PC-9 (cell line): ENCODE measurements at regions not wholly inside any gene's neighbourhood (a gene's known extent, or its start where the extent isn't known, plus 50 kb on each side); places are given as distances from the start of the nearest gene placed in this dataset.

Source experiments
- CTCF ChIP-seq: fragments of 200-600 bp; sonication (generic); conservative IDR thresholded peaks from 2 replicates; pipeline ENCODE4 v1.6.1; 2017; ENCODE audit warnings: mixed run types, antibody characterized with exemption, mild to moderate bottlenecking, moderate library complexity
- EZH2 ChIP-seq: fragments of 200-600 bp; sonication (generic); IDR thresholded peaks from 2 replicates; pipeline ENCODE4 v1.8.0; 2017; ENCODE audit warnings: antibody characterized with exemption, low read depth

GRCh38 chr2:66066032-66066431 is 368.9 kb upstream of the MEIS1 start:
- TF ChIP-seq CTCF: no peak
- no peak for TF ChIP-seq EZH2
